ENCODE measurements at regions not wholly inside any gene's neighbourhood (a gene's known extent, or its start where the extent isn't known, plus 50 kb on each side); places are given as distances from the start of the nearest gene placed in this dataset.

DNA sequence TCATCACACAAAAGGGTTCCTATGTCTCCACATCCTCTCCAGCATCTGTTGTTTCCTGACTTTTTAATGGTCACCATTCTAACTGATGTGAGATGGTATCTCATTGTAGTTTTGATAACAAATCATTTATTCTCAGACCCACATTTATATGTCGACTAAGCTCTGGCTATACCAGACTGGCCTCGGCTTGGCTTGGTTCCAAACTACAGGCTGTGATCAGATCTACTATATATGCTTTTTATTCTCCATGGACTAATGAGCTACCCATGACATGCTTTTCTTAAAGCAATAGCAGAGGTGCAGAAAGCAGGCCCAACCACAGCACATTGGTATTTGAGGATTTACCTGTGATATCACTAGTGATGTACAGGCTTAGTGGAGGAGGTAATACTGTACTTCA lies 139.8 kb upstream of the PGR start:
- no peak for TF ChIP-seq EZH2 (IDR thresholded peaks at IDR 0.05; ENCODE audit: low read depth, unreplicated experiment)
- TF ChIP-seq CTCF (conservative IDR thresholded peaks at IDR 0.05; ENCODE audit: low read depth in 2 of 2) = no peak
- TF ChIP-seq EZH2phosphoT487 (IDR thresholded peaks at IDR 0.05; ENCODE audit: unreplicated experiment) = no peak
- TF ChIP-seq, protein P1, sequence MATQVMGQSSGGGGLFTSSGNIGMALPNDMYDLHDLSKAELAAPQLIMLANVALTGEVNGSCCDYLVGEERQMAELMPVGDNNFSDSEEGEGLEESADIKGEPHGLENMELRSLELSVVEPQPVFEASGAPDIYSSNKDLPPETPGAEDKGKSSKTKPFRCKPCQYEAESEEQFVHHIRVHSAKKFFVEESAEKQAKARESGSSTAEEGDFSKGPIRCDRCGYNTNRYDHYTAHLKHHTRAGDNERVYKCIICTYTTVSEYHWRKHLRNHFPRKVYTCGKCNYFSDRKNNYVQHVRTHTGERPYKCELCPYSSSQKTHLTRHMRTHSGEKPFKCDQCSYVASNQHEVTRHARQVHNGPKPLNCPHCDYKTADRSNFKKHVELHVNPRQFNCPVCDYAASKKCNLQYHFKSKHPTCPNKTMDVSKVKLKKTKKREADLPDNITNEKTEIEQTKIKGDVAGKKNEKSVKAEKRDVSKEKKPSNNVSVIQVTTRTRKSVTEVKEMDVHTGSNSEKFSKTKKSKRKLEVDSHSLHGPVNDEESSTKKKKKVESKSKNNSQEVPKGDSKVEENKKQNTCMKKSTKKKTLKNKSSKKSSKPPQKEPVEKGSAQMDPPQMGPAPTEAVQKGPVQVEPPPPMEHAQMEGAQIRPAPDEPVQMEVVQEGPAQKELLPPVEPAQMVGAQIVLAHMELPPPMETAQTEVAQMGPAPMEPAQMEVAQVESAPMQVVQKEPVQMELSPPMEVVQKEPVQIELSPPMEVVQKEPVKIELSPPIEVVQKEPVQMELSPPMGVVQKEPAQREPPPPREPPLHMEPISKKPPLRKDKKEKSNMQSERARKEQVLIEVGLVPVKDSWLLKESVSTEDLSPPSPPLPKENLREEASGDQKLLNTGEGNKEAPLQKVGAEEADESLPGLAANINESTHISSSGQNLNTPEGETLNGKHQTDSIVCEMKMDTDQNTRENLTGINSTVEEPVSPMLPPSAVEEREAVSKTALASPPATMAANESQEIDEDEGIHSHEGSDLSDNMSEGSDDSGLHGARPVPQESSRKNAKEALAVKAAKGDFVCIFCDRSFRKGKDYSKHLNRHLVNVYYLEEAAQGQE (IDR thresholded peaks at IDR 0.05; ENCODE audit: unreplicated experiment) = no peak
- TF ChIP-seq NANOG (IDR thresholded peaks at IDR 0.05; ENCODE audit: borderline replicate concordance) = no peak
- TF ChIP-seq CREB1 (CRISPR knock-in tag; IDR thresholded peaks at IDR 0.05; ENCODE audit: low read depth) = no peak
- no peak for TF ChIP-seq POLR2AphosphoS5 (IDR thresholded peaks at IDR 0.05; ENCODE audit: low read depth)
- TF ChIP-seq ZNF331 (CRISPR knock-in tag; IDR thresholded peaks at IDR 0.05; ENCODE audit: low read depth) = no peak
- no peak for TF ChIP-seq STAT1 (IDR thresholded peaks at IDR 0.05; ENCODE audit: unreplicated experiment)
- TF ChIP-seq, protein P2, sequence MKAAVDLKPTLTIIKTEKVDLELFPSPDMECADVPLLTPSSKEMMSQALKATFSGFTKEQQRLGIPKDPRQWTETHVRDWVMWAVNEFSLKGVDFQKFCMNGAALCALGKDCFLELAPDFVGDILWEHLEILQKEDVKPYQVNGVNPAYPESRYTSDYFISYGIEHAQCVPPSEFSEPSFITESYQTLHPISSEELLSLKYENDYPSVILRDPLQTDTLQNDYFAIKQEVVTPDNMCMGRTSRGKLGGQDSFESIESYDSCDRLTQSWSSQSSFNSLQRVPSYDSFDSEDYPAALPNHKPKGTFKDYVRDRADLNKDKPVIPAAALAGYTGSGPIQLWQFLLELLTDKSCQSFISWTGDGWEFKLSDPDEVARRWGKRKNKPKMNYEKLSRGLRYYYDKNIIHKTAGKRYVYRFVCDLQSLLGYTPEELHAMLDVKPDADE (IDR thresholded peaks at IDR 0.05) = no peak
- no peak for TF ChIP-seq JUNB (IDR thresholded peaks at IDR 0.05; ENCODE audit: unreplicated experiment)
- no peak for TF ChIP-seq ZNF114 (CRISPR knock-in tag; IDR thresholded peaks at IDR 0.05)

Measured in GM23338 (cell line).